PC-3 (cell line): ENCODE measurements at regions not wholly inside any gene's neighbourhood (a gene's known extent, or its start where the extent isn't known, plus 50 kb on each side); places are given as distances from the start of the nearest gene placed in this dataset.
A peak's percentile ranks its signal among the peaks of the same experiment; 100 is the strongest.

Experiments used
- ATAC-seq: fragments of 200-7000 bp; cut with Tn5 transposase; 2 replicates; pipeline ENCODE4 v1.9.1; 2020; ENCODE audit warnings: mild to moderate bottlenecking, moderate library complexity
- BruUV-seq: library from RNA; stranded (reverse); fragments of 400-500 nt; replicated peaks from 2 replicates; lab custom pipeline; 2021; lab: Mats Ljungman, UMichigan
- CTCF ChIA-PET: fragments of 300-600 bp; sonication (Branson Sonifier 250); formaldehyde crosslinking; loops from one replicate; lab custom pipeline; 2022; ENCODE audit warnings: antibody characterized with exemption; lab: Charles Lee
- POLR2A ChIA-PET: fragments of 300-600 bp; sonication (Branson Sonifier 250); formaldehyde crosslinking; loops from one replicate; lab custom pipeline; 2022; ENCODE audit warnings: antibody characterized with exemption; ENCODE audit not compliant: unreplicated experiment; lab: Charles Lee
- DNase-seq: peaks from one replicate; pipeline ENCODE4 v3.0.0-alpha.2; 2015
- H2AFZ ChIP-seq: fragments of 300-600 bp; sonication (generic); 2 replicates; pipeline ENCODE4 v1.6.0; 2016; ENCODE audit warnings: antibody characterized with exemption, low read length
- H3F3A ChIP-seq: fragments of 300-600 bp; sonication (generic); one replicate; pipeline ENCODE4 v1.6.0; 2017; ENCODE audit warnings: antibody characterized with exemption, low read length, control low read depth, mild to moderate bottlenecking; ENCODE audit not compliant: unreplicated experiment
- H3K27ac ChIP-seq: fragments of 300-600 bp; sonication (generic); 2 replicates; pipeline ENCODE4 v1.5.1; 2016; ENCODE audit warnings: mild to moderate bottlenecking, low read length
- H3K27me3 ChIP-seq: fragments of 300-600 bp; sonication (generic); 2 replicates; pipeline ENCODE4 v1.6.1; 2016; ENCODE audit warnings: low read length, mixed read lengths
- H3K36me3 ChIP-seq: fragments of 300-600 bp; sonication (generic); 2 replicates; pipeline ENCODE4 v1.6.1; 2016; ENCODE audit warnings: low read depth, mixed run types, low read length, mixed read lengths
- H3K4me1 ChIP-seq: fragments of 300-600 bp; sonication (generic); 2 replicates; pipeline ENCODE4 v1.5.1; 2016; ENCODE audit warnings: low read length; ENCODE audit not compliant: insufficient read depth
- H3K4me2 ChIP-seq: fragments of 300-600 bp; sonication (generic); 2 replicates; pipeline ENCODE4 v1.6.0; 2016; ENCODE audit warnings: low read length
- H3K4me3 ChIP-seq: fragments of 300-600 bp; sonication (generic); 2 replicates; pipeline ENCODE4 v1.5.1; 2016; ENCODE audit warnings: mild to moderate bottlenecking, low read length, mixed read lengths
- H3K79me2 ChIP-seq: fragments of 300-600 bp; sonication (generic); 2 replicates; pipeline ENCODE4 v1.6.1; 2017; ENCODE audit warnings: low read length, mixed read lengths
- H3K9ac ChIP-seq: fragments of 300-600 bp; sonication (generic); 2 replicates; pipeline ENCODE4 v1.6.0; 2016; ENCODE audit warnings: mild to moderate bottlenecking, low read length
- H3K9me2 ChIP-seq: fragments of 300-600 bp; sonication (generic); replicated peaks from 2 replicates; pipeline ENCODE4 v1.6.1; 2016; ENCODE audit warnings: mixed run types, low read length, mixed read lengths
- H3K9me3 ChIP-seq: fragments of 300-600 bp; sonication (generic); 2 replicates; pipeline ENCODE4 v1.6.1; 2016; ENCODE audit warnings: low read length, mixed read lengths
- H4K20me1 ChIP-seq: fragments of 300-600 bp; sonication (generic); 2 replicates; pipeline ENCODE4 v1.6.1; 2016; ENCODE audit warnings: low read length, mixed read lengths
- EZH2 ChIP-seq: fragments of 300-600 bp; sonication (generic); IDR thresholded peaks from one replicate; pipeline ENCODE4 v1.6.1; 2017; ENCODE audit warnings: antibody characterized with exemption, mild to moderate bottlenecking, low read length; ENCODE audit not compliant: unreplicated experiment
- EZH2phosphoT487 ChIP-seq: fragments of 300-600 bp; sonication (generic); IDR thresholded peaks from 2 replicates; pipeline ENCODE4 v1.6.1; 2018; ENCODE audit warnings: mild to moderate bottlenecking, antibody characterized with exemption, low read length, borderline replicate concordance
- intact Hi-C: fragments of 100-400 bp; cut with micrococcal nuclease; formaldehyde crosslinking; loops from 2 replicates; pipeline ENCODE4 v1.9.0; 2023
- TF ChIP-seq, protein P1 (sequence below): fragments of 300-600 bp; sonication (generic); conservative IDR thresholded peaks from 2 replicates; pipeline ENCODE4 v1.5.1; 2017; ENCODE audit warnings: antibody characterized with exemption, low read depth, mild to moderate bottlenecking, low read length

DNA sequence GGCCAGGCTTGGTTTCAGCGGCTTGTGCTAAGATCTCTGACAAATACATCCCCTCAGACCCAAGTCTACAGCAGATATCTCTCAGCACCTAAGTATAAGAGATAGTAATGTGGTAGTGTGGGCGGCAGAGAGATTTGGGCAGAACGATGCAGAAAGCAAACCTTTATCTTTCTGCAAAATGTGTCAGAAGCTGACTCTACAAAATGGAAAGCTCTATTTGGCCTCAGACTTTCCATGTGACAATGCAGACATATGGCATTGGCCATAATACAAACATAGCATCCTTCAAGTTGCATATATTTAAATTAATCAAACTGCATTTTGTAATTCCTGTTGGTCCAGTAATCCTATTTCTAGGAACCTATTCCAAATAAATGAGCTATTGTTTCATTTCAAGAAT, 102.5 kb upstream of the RAI14 start:
- Histone ChIP-seq H3K4me3 (no peak overlapping the region), H3K79me2 (no peaks in the 10 kb centered on the region), H3K4me2 (no peak overlapping the region), H3K9me3 (no peaks in the 10 kb centered on the region), H3K9ac (no peak overlapping the region), H4K20me1 (no peaks in the 10 kb centered on the region), H3K9me2 (no peaks in the 10 kb centered on the region), H3K27me3 (no peaks in the 10 kb centered on the region), H3K4me1 (peaks cover 6% of the 10 kb centered on the region; the same call in 1 of the 2 replicates), H2AFZ (no peak overlapping the region), H3F3A (no peaks in the 10 kb centered on the region), H3K27ac (no peak overlapping the region), H3K36me3 (no peaks in the 10 kb centered on the region)
- intact Hi-C loops, result no loop called here
- DNase-seq (no peak), ATAC-seq (no peak)
- no TSS peak for BruUV-seq
- POLR2A ChIA-PET, result no interaction called here
- CTCF ChIA-PET, result no interaction called here
- no peak for TF ChIP-seq EZH2

GRCh38 chr5:34554641-34555040, 101.5 kb upstream of the RAI14 start:
- Histone ChIP-seq H3K4me3 (no peak overlapping the region), H3K9ac (no peak overlapping the region), H4K20me1 (no peaks in the 10 kb centered on the region), H3K9me3 (no peaks in the 10 kb centered on the region), H3F3A (no peaks in the 10 kb centered on the region), H3K4me1 (peaks cover 6% of the 10 kb centered on the region; the same call in 1 of the 2 replicates), H3K36me3 (no peaks in the 10 kb centered on the region), H3K27ac (no peak overlapping the region), H3K27me3 (no peaks in the 10 kb centered on the region), H2AFZ (no peak overlapping the region), H3K79me2 (no peaks in the 10 kb centered on the region), H3K4me2 (no peak overlapping the region), H3K9me2 (no peaks in the 10 kb centered on the region)
- intact Hi-C loops, result no loop called here
- ChIA-PET CTCF (no interaction called here), POLR2A (no interaction called here)
- BruUV-seq, result no TSS peak
- TF ChIP-seq EZH2phosphoT487 (no peak), EZH2 (no peak)
- TF ChIP-seq, protein P1, sequence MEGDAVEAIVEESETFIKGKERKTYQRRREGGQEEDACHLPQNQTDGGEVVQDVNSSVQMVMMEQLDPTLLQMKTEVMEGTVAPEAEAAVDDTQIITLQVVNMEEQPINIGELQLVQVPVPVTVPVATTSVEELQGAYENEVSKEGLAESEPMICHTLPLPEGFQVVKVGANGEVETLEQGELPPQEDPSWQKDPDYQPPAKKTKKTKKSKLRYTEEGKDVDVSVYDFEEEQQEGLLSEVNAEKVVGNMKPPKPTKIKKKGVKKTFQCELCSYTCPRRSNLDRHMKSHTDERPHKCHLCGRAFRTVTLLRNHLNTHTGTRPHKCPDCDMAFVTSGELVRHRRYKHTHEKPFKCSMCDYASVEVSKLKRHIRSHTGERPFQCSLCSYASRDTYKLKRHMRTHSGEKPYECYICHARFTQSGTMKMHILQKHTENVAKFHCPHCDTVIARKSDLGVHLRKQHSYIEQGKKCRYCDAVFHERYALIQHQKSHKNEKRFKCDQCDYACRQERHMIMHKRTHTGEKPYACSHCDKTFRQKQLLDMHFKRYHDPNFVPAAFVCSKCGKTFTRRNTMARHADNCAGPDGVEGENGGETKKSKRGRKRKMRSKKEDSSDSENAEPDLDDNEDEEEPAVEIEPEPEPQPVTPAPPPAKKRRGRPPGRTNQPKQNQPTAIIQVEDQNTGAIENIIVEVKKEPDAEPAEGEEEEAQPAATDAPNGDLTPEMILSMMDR, result no peak
- DNase-seq (no peak), ATAC-seq (no peak)

DNA sequence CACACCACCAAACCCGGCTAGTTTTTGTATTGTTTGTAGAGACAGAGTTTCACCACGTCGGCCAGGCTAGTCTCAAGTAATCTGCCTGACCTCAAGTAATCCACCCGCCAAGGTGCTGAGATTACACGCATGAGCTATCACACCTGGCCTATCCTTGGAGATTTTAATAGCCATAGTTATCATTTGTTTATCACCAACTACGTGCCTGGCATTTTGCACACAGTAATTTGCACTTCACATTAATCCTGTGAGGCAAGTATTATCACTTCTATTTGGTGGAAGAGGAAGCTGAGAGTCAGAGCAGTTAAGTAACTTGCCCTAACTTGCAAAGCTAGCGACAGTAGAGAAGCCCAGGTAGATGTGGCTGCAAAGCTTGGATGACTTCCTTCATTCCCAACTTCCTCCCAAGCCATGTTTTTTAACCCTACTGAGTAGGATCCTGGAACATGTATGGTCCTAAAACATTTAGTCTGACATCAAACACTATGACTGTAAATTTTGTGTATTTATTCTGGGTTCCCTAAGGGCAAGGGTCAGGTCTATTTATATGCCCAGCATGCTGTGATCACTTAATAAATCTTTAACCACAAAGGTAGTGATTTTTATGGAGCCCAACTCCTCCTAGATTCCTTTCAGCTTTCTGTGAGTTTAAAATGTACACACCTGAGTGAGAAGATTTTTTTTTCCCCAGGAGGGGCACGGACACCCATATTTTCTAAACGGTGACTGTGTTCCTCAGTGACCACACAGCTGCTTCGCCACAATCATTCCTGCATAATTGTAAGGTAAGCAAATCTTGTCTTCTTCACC, 100.2 kb upstream of the RAI14 start:
- no peak overlapping the region for H3K27ac ChIP-seq
- no peak overlapping the region for H3K4me2 ChIP-seq
- H3K4me1 ChIP-seq, result peaks cover 6% of the 10 kb centered on the region; the same call in 1 of the 2 replicates
- H3K36me3 ChIP-seq, result no peaks in the 10 kb centered on the region
- no peak overlapping the region for H2AFZ ChIP-seq
- H3K9ac ChIP-seq, result no peak overlapping the region
- no peak for ATAC-seq
- no peaks in the 10 kb centered on the region for H3K79me2 ChIP-seq
- H3K9me2 ChIP-seq, result no peaks in the 10 kb centered on the region
- ChIA-PET POLR2A (no interaction called here), CTCF (no interaction called here)
- intact Hi-C loops, result no loop called here
- H3K9me3 ChIP-seq, result no peaks in the 10 kb centered on the region
- no peaks in the 10 kb centered on the region for H3F3A ChIP-seq
- TF ChIP-seq EZH2, result no peak
- no peak for TF ChIP-seq EZH2phosphoT487
- TF ChIP-seq, protein P1, result no peak
- no TSS peak for BruUV-seq
- no peak overlapping the region for H3K4me3 ChIP-seq
- peak; percentile 9 for DNase-seq
- no peaks in the 10 kb centered on the region for H3K27me3 ChIP-seq
- H4K20me1 ChIP-seq, result no peaks in the 10 kb centered on the region
